K562 (cell line): ENCODE measurements at regions not wholly inside any gene's neighbourhood (a gene's known extent, or its start where the extent isn't known, plus 50 kb on each side); places are given as distances from the start of the nearest gene placed in this dataset.

ENCODE experiments used
- ATAC-seq: fragments of 200-7000 bp; cut with Tn5 transposase; 3 replicates; pipeline ENCODE4 v1.9.1; 2020; ENCODE audit warnings: moderate library complexity
- BruUV-seq: library from RNA; stranded (reverse); fragments of 400-500 nt; replicated peaks from 2 replicates; lab custom pipeline; 2021; lab: Mats Ljungman, UMichigan
- CTCF ChIA-PET: fragments of 300-600 bp; formaldehyde crosslinking; extraction: SDS; loops from one replicate; lab custom pipeline; 2021; ENCODE audit warnings: low intra/inter-chr PET ratio; lab: Yijun Ruan, JAX
- POLR2A ChIA-PET: fragments of 300-600, 350-650 bp; sonication (Branson Sonifier 250); formaldehyde crosslinking; extraction: SDS; loops from one replicate; lab custom pipeline; 2021; ENCODE audit warnings: antibody characterized with exemption, inconsistent platforms; lab: Yijun Ruan, JAX
- DNase-seq, 4 experiments: peaks; one replicate each; pipeline versions ENCODE4 v3.0.0 to v3.0.0-alpha.2; 2011 to 2018; ENCODE audit warnings: low spot score in 3 of 4, mixed read lengths in 3 of 4; ENCODE audit errors: extremely low read depth in 1 of 4
- FAIRE-seq: peaks from 2 replicates; lab custom pipeline; 2011; peaks lifted over from hg19 to GRCh38; lab: Jason Lieb, UNC
- H2AFZ ChIP-seq: 2 replicates; pipeline ENCODE4 v1.6.0; 2011; ENCODE audit warnings: low read depth, low read length, control low read depth, inconsistent platforms
- H3K27ac ChIP-seq: fragments of 200-600 bp; 3 replicates; pipeline ENCODE4 v1.8.0; 2011; ENCODE audit warnings: low read depth, mild to moderate bottlenecking, control low read depth, inconsistent platforms, low read length, moderate library complexity, mixed read lengths; ENCODE audit errors: extremely low read depth
- H3K27me3 ChIP-seq, 2 experiments: fragments of 300-600 bp in 1 of 2; 2 replicates in 1 of 2; 3 replicates in 1 of 2; pipeline versions ENCODE4 v1.6.0 to v1.8.0; 2011; ENCODE audit warnings: inconsistent platforms in 2 of 2, low read length in 2 of 2, mild to moderate bottlenecking in 1 of 2, mixed read lengths in 1 of 2, moderate library complexity in 1 of 2; ENCODE audit not compliant: control insufficient read depth in 2 of 2, insufficient read depth in 2 of 2
- H3K36me3 ChIP-seq: fragments of 300-600 bp; 3 replicates; pipeline ENCODE4 v1.8.0; 2011; ENCODE audit warnings: mild to moderate bottlenecking, low read length, inconsistent platforms; ENCODE audit not compliant: control insufficient read depth, insufficient read depth
- H3K4me1 ChIP-seq, 2 experiments: fragments of 200-600 bp in 1 of 2; replicated peaks in 1 of 2; 2 replicates in 1 of 2; 3 replicates in 1 of 2; pipeline versions ENCODE4 v1.5.1 to v1.8.0; 2011; ENCODE audit warnings: inconsistent platforms in 2 of 2, low read length in 2 of 2, mild to moderate bottlenecking in 1 of 2, mixed read lengths in 1 of 2, moderate library complexity in 1 of 2; ENCODE audit not compliant: control insufficient read depth in 2 of 2, insufficient read depth in 2 of 2
- H3K4me2 ChIP-seq: 2 replicates; pipeline ENCODE4 v1.6.1; 2011; ENCODE audit warnings: low read length, control low read depth, inconsistent platforms, mixed read lengths; ENCODE audit not compliant: insufficient read depth
- H3K4me3 ChIP-seq: fragments of 200-600 bp; sonication (generic), shearing (Covaris generic); 2 replicates; pipeline ENCODE4 v1.5.1; 2016; ENCODE audit warnings: control low read depth, inconsistent platforms
- H3K79me2 ChIP-seq: fragments of 200-600 bp; 3 replicates; pipeline ENCODE4 v1.8.0; 2011; ENCODE audit warnings: low read length, inconsistent platforms; ENCODE audit not compliant: control insufficient read depth, insufficient read depth
- H3K9ac ChIP-seq, 2 experiments: 2 replicates each; pipeline versions ENCODE4 v1.6.0 to v1.6.1; 2011; ENCODE audit warnings: low read depth in 2 of 2, low read length in 2 of 2, control low read depth in 1 of 2, inconsistent platforms in 1 of 2, mild to moderate bottlenecking in 1 of 2, mixed read lengths in 1 of 2; ENCODE audit not compliant: insufficient read depth in 1 of 2
- H3K9me1 ChIP-seq: one replicate; pipeline ENCODE4 v1.6.0; 2011; ENCODE audit warnings: inconsistent platforms, mild to moderate bottlenecking, low read length, moderate library complexity; ENCODE audit not compliant: control insufficient read depth, insufficient read depth
- H3K9me3 ChIP-seq: replicated peaks from 2 replicates; pipeline ENCODE4 v1.5.1; 2011; ENCODE audit warnings: low read depth, low read length, inconsistent platforms; ENCODE audit not compliant: control insufficient read depth, insufficient read depth
- H4K20me1 ChIP-seq: replicated peaks from 2 replicates; pipeline ENCODE4 v1.6.1; 2011; ENCODE audit warnings: low read length, inconsistent platforms, mixed read lengths; ENCODE audit not compliant: control insufficient read depth, insufficient read depth
- BACH1 ChIP-seq: fragments of 200-800 bp; sonication (Bioruptor generic); IDR thresholded peaks from 2 replicates; pipeline ENCODE4 v1.6.1; 2016; ENCODE audit warnings: missing genetic modification characterization, missing compliant biosample characterization
- SREBF1 ChIP-seq: fragments of 150-350 bp; IDR thresholded peaks from 2 replicates; pipeline ENCODE4 v1.6.1; 2014; ENCODE audit warnings: antibody characterized with exemption, low read depth, low read length, borderline replicate concordance
- XRCC5 ChIP-seq: fragments of 200-400 bp; formaldehyde crosslinking; IDR thresholded peaks from 2 replicates; pipeline ENCODE4 v1.6.1; 2017; ENCODE audit warnings: low read depth, mild to moderate bottlenecking, low read length
- YBX1 ChIP-seq: fragments of 450-650 bp; IDR thresholded peaks from 2 replicates; pipeline ENCODE4 v1.7.1; 2016; ENCODE audit warnings: mild to moderate bottlenecking
- ZNF121 ChIP-seq: sonication (generic); formaldehyde crosslinking; conservative IDR thresholded peaks from 2 replicates; pipeline ENCODE4 v1.8.0; 2022; ENCODE audit warnings: missing genetic modification reagents
- WGBS: fragments of 100-300 bp; shearing (Covaris generic); methylation state at CpG from one replicate; pipeline ENCODE4 v1.1.6; 2016; ENCODE audit warnings: low coverage, mixed read lengths; ENCODE audit not compliant: insufficient coverage; ENCODE audit errors: missing lambda C conversion rate; 5-methylcytosine and 5-hydroxymethylcytosine counted together
- in situ Hi-C: fragments of 300-500 bp; cut with MboI; formaldehyde crosslinking; loops from 4 replicates; pipeline ENCODE4 v1.15.0; 2018; ENCODE audit warnings: inconsistent platforms, mixed read lengths
- intact Hi-C: fragments of 100-400 bp; cut with micrococcal nuclease; formaldehyde crosslinking; loops from 2 replicates; pipeline ENCODE4 v1.14.2; 2022
- TF ChIP-seq, protein P1 (sequence below): sonication (generic); formaldehyde crosslinking; IDR thresholded peaks from 2 replicates; pipeline ENCODE4 v1.8.0; 2023; ENCODE audit warnings: missing genetic modification reagents, mild to moderate bottlenecking, borderline replicate concordance
- TF ChIP-seq, protein P2 (sequence below): fragments of 250-450 bp; sonication (Bioruptor Pico); IDR thresholded peaks from 2 replicates; pipeline ENCODE4 v1.8.0; 2022; ENCODE audit warnings: inconsistent platforms
- TF ChIP-seq, protein P3 (sequence below): sonication (generic); formaldehyde crosslinking; IDR thresholded peaks from 2 replicates; pipeline ENCODE4 v1.8.0; 2022; ENCODE audit warnings: mild to moderate bottlenecking, missing genetic modification reagents
- TF ChIP-seq, protein P4 (sequence below): fragments of 450-650 bp; conservative IDR thresholded peaks from 2 replicates; pipeline ENCODE4 v1.6.1; 2016; ENCODE audit warnings: missing genetic modification characterization, low read depth, mild to moderate bottlenecking, control low read depth, missing compliant biosample characterization
- TF ChIP-seq, protein P5 (sequence below): IDR thresholded peaks from 2 replicates; pipeline ENCODE4 v1.6.1; 2014; ENCODE audit warnings: antibody characterized with exemption

DNA sequence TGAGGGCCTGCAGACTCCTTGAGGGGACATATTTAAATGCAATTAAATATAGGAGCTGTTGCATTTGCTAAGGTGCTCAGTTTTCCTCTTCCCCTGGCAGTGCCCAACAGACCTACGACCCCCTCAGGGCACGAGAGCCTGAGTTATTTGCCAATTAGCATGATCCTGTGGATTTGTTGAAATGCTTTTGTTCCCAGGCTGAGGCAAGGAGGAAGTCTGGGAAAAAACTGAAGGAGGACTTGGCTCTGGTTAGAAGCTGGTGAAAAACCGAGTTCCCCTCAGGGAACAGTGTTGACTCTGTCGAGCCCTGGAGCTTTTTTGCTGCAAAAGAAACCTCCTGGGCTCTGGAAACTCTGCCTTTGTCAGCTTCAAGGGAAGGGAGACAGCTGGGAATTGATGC lies 103.6 kb upstream of the SHB start:
- H3K36me3 ChIP-seq: no peaks in the 10 kb centered on the region
- CTCF ChIA-PET: no interaction called here
- 5% methylated on average over 4 of the region's 4 CpGs for WGBS
- H3K4me1 ChIP-seq: peaks cover 0 to 7% of the 10 kb centered on the region in 2 experiments; a peak in 2 of 5 replicates
- no peak overlapping the region for H3K4me2 ChIP-seq
- DNase-seq (no peak), FAIRE-seq (no peak), ATAC-seq (no peak)
- H2AFZ ChIP-seq: no peak overlapping the region
- H3K79me2 ChIP-seq: no peaks in the 10 kb centered on the region
- H3K9ac ChIP-seq: no peak overlapping the region
- H3K4me3 ChIP-seq: no peak overlapping the region
- H3K9me1 ChIP-seq: no peaks in the 10 kb centered on the region
- no peaks in the 10 kb centered on the region for H4K20me1 ChIP-seq
- H3K9me3 ChIP-seq: peaks cover 10% of the 10 kb centered on the region; the same call in 1 of the 2 replicates
- no peak overlapping the region for H3K27ac ChIP-seq
- in situ Hi-C loops: no loop called here
- H3K27me3 ChIP-seq: 0 out of 5 replicates have a peak, but pooled peaks cover 0 to 2% of the 10 kb centered on the region in 2 experiments
- intact Hi-C loops: no loop called here
- no TSS peak for BruUV-seq
- POLR2A ChIA-PET: interaction anchor here (0.5 to 1.1 kb wide), 4 partner anchors 8 to 475 kb away, joined by 3 to 4 read pairs (median 4); no protein-coding TSS in a partner anchor
- TF ChIP-seq YBX1 (no peak), BACH1 (tag) (no peak), ZNF121 (no peak), SREBF1 (no peak), XRCC5 (no peak)
- TF ChIP-seq, protein P1, sequence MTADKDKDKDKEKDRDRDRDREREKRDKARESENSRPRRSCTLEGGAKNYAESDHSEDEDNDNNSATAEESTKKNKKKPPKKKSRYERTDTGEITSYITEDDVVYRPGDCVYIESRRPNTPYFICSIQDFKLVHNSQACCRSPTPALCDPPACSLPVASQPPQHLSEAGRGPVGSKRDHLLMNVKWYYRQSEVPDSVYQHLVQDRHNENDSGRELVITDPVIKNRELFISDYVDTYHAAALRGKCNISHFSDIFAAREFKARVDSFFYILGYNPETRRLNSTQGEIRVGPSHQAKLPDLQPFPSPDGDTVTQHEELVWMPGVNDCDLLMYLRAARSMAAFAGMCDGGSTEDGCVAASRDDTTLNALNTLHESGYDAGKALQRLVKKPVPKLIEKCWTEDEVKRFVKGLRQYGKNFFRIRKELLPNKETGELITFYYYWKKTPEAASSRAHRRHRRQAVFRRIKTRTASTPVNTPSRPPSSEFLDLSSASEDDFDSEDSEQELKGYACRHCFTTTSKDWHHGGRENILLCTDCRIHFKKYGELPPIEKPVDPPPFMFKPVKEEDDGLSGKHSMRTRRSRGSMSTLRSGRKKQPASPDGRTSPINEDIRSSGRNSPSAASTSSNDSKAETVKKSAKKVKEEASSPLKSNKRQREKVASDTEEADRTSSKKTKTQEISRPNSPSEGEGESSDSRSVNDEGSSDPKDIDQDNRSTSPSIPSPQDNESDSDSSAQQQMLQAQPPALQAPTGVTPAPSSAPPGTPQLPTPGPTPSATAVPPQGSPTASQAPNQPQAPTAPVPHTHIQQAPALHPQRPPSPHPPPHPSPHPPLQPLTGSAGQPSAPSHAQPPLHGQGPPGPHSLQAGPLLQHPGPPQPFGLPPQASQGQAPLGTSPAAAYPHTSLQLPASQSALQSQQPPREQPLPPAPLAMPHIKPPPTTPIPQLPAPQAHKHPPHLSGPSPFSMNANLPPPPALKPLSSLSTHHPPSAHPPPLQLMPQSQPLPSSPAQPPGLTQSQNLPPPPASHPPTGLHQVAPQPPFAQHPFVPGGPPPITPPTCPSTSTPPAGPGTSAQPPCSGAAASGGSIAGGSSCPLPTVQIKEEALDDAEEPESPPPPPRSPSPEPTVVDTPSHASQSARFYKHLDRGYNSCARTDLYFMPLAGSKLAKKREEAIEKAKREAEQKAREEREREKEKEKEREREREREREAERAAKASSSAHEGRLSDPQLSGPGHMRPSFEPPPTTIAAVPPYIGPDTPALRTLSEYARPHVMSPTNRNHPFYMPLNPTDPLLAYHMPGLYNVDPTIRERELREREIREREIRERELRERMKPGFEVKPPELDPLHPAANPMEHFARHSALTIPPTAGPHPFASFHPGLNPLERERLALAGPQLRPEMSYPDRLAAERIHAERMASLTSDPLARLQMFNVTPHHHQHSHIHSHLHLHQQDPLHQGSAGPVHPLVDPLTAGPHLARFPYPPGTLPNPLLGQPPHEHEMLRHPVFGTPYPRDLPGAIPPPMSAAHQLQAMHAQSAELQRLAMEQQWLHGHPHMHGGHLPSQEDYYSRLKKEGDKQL (CRISPR knock-in tag): no peak
- TF ChIP-seq, protein P2, sequence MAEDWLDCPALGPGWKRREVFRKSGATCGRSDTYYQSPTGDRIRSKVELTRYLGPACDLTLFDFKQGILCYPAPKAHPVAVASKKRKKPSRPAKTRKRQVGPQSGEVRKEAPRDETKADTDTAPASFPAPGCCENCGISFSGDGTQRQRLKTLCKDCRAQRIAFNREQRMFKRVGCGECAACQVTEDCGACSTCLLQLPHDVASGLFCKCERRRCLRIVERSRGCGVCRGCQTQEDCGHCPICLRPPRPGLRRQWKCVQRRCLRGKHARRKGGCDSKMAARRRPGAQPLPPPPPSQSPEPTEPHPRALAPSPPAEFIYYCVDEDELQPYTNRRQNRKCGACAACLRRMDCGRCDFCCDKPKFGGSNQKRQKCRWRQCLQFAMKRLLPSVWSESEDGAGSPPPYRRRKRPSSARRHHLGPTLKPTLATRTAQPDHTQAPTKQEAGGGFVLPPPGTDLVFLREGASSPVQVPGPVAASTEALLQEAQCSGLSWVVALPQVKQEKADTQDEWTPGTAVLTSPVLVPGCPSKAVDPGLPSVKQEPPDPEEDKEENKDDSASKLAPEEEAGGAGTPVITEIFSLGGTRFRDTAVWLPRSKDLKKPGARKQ (CRISPR knock-in tag): no peak
- TF ChIP-seq, protein P3, sequence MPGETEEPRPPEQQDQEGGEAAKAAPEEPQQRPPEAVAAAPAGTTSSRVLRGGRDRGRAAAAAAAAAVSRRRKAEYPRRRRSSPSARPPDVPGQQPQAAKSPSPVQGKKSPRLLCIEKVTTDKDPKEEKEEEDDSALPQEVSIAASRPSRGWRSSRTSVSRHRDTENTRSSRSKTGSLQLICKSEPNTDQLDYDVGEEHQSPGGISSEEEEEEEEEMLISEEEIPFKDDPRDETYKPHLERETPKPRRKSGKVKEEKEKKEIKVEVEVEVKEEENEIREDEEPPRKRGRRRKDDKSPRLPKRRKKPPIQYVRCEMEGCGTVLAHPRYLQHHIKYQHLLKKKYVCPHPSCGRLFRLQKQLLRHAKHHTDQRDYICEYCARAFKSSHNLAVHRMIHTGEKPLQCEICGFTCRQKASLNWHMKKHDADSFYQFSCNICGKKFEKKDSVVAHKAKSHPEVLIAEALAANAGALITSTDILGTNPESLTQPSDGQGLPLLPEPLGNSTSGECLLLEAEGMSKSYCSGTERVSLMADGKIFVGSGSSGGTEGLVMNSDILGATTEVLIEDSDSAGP (CRISPR knock-in tag): no peak
- TF ChIP-seq, protein P4, sequence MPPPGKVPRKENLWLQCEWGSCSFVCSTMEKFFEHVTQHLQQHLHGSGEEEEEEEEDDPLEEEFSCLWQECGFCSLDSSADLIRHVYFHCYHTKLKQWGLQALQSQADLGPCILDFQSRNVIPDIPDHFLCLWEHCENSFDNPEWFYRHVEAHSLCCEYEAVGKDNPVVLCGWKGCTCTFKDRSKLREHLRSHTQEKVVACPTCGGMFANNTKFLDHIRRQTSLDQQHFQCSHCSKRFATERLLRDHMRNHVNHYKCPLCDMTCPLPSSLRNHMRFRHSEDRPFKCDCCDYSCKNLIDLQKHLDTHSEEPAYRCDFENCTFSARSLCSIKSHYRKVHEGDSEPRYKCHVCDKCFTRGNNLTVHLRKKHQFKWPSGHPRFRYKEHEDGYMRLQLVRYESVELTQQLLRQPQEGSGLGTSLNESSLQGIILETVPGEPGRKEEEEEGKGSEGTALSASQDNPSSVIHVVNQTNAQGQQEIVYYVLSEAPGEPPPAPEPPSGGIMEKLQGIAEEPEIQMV: no peak
- TF ChIP-seq, protein P5, sequence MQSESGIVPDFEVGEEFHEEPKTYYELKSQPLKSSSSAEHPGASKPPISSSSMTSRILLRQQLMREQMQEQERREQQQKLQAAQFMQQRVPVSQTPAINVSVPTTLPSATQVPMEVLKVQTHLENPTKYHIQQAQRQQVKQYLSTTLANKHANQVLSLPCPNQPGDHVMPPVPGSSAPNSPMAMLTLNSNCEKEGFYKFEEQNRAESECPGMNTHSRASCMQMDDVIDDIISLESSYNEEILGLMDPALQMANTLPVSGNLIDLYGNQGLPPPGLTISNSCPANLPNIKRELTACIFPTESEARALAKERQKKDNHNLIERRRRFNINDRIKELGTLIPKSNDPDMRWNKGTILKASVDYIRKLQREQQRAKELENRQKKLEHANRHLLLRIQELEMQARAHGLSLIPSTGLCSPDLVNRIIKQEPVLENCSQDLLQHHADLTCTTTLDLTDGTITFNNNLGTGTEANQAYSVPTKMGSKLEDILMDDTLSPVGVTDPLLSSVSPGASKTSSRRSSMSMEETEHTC: no peak
